Activated CD8-positive, alpha-beta memory T cell treated with anti-CD3 and anti-CD28 coated beads, Interleukin-2, amount 10 ng/mL, durations not matched to agents 7 days and 5 days (primary cell): ENCODE measurements at regions not wholly inside any gene's neighbourhood (a gene's known extent, or its start where the extent isn't known, plus 50 kb on each side); places are given as distances from the start of the nearest gene placed in this dataset.

Experiments used
- ATAC-seq: fragments of 150-1000 bp; cut with Tn5 transposase; one replicate; pipeline ENCODE4 v1.10.0; 2021; ENCODE audit warnings: moderate library complexity
- CTCF ChIA-PET: fragments of 350-600 bp; sonication (Branson Sonifier 250); formaldehyde crosslinking; loops from one replicate; lab custom pipeline; 2021; ENCODE audit warnings: antibody characterized with exemption; lab: Charles Lee
- DNase-seq: peaks from one replicate; pipeline ENCODE4 v3.0.0-alpha.2; 2020
- H3K27ac Mint-ChIP-seq: one replicate; pipeline ENCODE4 v1.8.0; 2021; ENCODE audit warnings: mild to moderate bottlenecking, mixed read lengths
- H3K27me3 Mint-ChIP-seq: one replicate; pipeline ENCODE4 v1.8.0; 2021; ENCODE audit warnings: mixed read lengths
- H3K36me3 Mint-ChIP-seq: one replicate; pipeline ENCODE4 v1.8.0; 2021; ENCODE audit warnings: mild to moderate bottlenecking, mixed read lengths
- H3K4me1 Mint-ChIP-seq: one replicate; pipeline ENCODE4 v1.8.0; 2021; ENCODE audit warnings: mixed read lengths
- H3K4me3 Mint-ChIP-seq: one replicate; pipeline ENCODE4 v1.8.0; 2021; ENCODE audit warnings: mild to moderate bottlenecking, moderate library complexity, mixed read lengths
- H3K9me3 Mint-ChIP-seq: one replicate; pipeline ENCODE4 v1.8.0; 2022; ENCODE audit warnings: low read depth, mixed read lengths

- CTCF ChIA-PET, result no interaction called here
- Mint-ChIP-seq H3K27ac (no peak overlapping the region), H3K9me3 (no peaks in the 10 kb centered on the region), H3K4me1 (no peaks in the 10 kb centered on the region), H3K4me3 (no peak overlapping the region), H3K36me3 (no peaks in the 10 kb centered on the region), H3K27me3 (peaks cover 6% of the 10 kb centered on the region)
- DNase-seq (no peak), ATAC-seq (no peak)
Observed at GRCh38 chr5:107808671-107809137, 138.0 kb upstream of the EFNA5 start.

GRCh38 chr5:107807431-107807830 lies 136.7 kb upstream of the EFNA5 start:
- Mint-ChIP-seq H3K4me3 (no peak overlapping the region), H3K27me3 (peaks cover 6% of the 10 kb centered on the region), H3K9me3 (no peaks in the 10 kb centered on the region), H3K4me1 (no peaks in the 10 kb centered on the region), H3K36me3 (no peaks in the 10 kb centered on the region), H3K27ac (no peak overlapping the region)
- DNase-seq (no peak), ATAC-seq (no peak)
- CTCF ChIA-PET, result no interaction called here

- H3K36me3 Mint-ChIP-seq, result no peaks in the 10 kb centered on the region
- ATAC-seq, result no peak
- DNase-seq, result no peak
- CTCF ChIA-PET, result no interaction called here
- H3K4me3 Mint-ChIP-seq, result no peak overlapping the region
- H3K27ac Mint-ChIP-seq, result no peak overlapping the region
- H3K4me1 Mint-ChIP-seq, result no peaks in the 10 kb centered on the region
- no peaks in the 10 kb centered on the region for H3K9me3 Mint-ChIP-seq
- H3K27me3 Mint-ChIP-seq, result peaks cover 2% of the 10 kb centered on the region
Observed at GRCh38 chr5:107806705-107807104, 136.0 kb upstream of the EFNA5 start.

- Mint-ChIP-seq H3K4me1 (no peaks in the 10 kb centered on the region), H3K36me3 (no peaks in the 10 kb centered on the region), H3K27me3 (peaks cover 2% of the 10 kb centered on the region), H3K4me3 (no peak overlapping the region), H3K9me3 (no peaks in the 10 kb centered on the region), H3K27ac (no peak overlapping the region)
- CTCF ChIA-PET, result no interaction called here
- no peak for DNase-seq
- no peak for ATAC-seq
Observed at GRCh38 chr5:107806271-107806670, 135.5 kb upstream of the EFNA5 start.

GRCh38 chr5:107805824-107806223 lies 135.1 kb upstream of the EFNA5 start:
- ATAC-seq (no peak), DNase-seq (no peak)
- no peaks in the 10 kb centered on the region for H3K4me1 Mint-ChIP-seq
- no peaks in the 10 kb centered on the region for H3K27me3 Mint-ChIP-seq
- no peak overlapping the region for H3K27ac Mint-ChIP-seq
- H3K4me3 Mint-ChIP-seq, result no peak overlapping the region
- H3K9me3 Mint-ChIP-seq, result no peaks in the 10 kb centered on the region
- CTCF ChIA-PET, result no interaction called here
- no peaks in the 10 kb centered on the region for H3K36me3 Mint-ChIP-seq

GRCh38 chr5:107805166-107805565 lies 134.4 kb upstream of the EFNA5 start:
- no peak for ATAC-seq

GRCh38 chr5:107803728-107804127 lies 133.0 kb upstream of the EFNA5 start:
- no peak overlapping the region for H3K27ac Mint-ChIP-seq
- no peak overlapping the region for H3K4me3 Mint-ChIP-seq
- no peaks in the 10 kb centered on the region for H3K36me3 Mint-ChIP-seq
- peaks cover 2% of the 10 kb centered on the region for H3K27me3 Mint-ChIP-seq
- H3K4me1 Mint-ChIP-seq, result no peaks in the 10 kb centered on the region
- no peaks in the 10 kb centered on the region for H3K9me3 Mint-ChIP-seq
- CTCF ChIA-PET, result no interaction called here
- no peak for ATAC-seq
- DNase-seq, result no peak

More at GRCh38 chr5:107805166-107805565, 134.4 kb upstream of the EFNA5 start:
- DNase-seq, result no peak
- H3K9me3 Mint-ChIP-seq, result no peaks in the 10 kb centered on the region
- H3K27me3 Mint-ChIP-seq, result no peaks in the 10 kb centered on the region
- no peak overlapping the region for H3K27ac Mint-ChIP-seq
- no peak overlapping the region for H3K4me3 Mint-ChIP-seq
- no peaks in the 10 kb centered on the region for H3K36me3 Mint-ChIP-seq
- CTCF ChIA-PET, result no interaction called here
- no peaks in the 10 kb centered on the region for H3K4me1 Mint-ChIP-seq

- no peaks in the 10 kb centered on the region for H3K36me3 Mint-ChIP-seq
- CTCF ChIA-PET, result no interaction called here
- H3K9me3 Mint-ChIP-seq, result no peaks in the 10 kb centered on the region
Observed at GRCh38 chr5:107801061-107801460, 130.3 kb upstream of the EFNA5 start.

GRCh38 chr5:107799306-107799705 lies 128.6 kb upstream of the EFNA5 start:
- Mint-ChIP-seq H3K36me3 (no peaks in the 10 kb centered on the region), H3K27me3 (peaks cover 5% of the 10 kb centered on the region), H3K4me1 (no peaks in the 10 kb centered on the region), H3K4me3 (no peak overlapping the region), H3K9me3 (no peaks in the 10 kb centered on the region), H3K27ac (no peak overlapping the region)
- DNase-seq (no peak), ATAC-seq (no peak)
- CTCF ChIA-PET, result no interaction called here

More at GRCh38 chr5:107801061-107801460, 130.3 kb upstream of the EFNA5 start:
- H3K4me1 Mint-ChIP-seq, result no peaks in the 10 kb centered on the region
- no peak overlapping the region for H3K27ac Mint-ChIP-seq
- no peak overlapping the region for H3K4me3 Mint-ChIP-seq
- DNase-seq (no peak), ATAC-seq (no peak)
- peaks cover 5% of the 10 kb centered on the region for H3K27me3 Mint-ChIP-seq

- no peak overlapping the region for H3K4me3 Mint-ChIP-seq
- no peaks in the 10 kb centered on the region for H3K36me3 Mint-ChIP-seq
- H3K4me1 Mint-ChIP-seq, result no peaks in the 10 kb centered on the region
- peaks cover 5% of the 10 kb centered on the region for H3K27me3 Mint-ChIP-seq
- H3K27ac Mint-ChIP-seq, result no peak overlapping the region
- ATAC-seq (no peak), DNase-seq (no peak)
- peaks cover 2% of the 10 kb centered on the region for H3K9me3 Mint-ChIP-seq
- CTCF ChIA-PET, result no interaction called here
Observed at GRCh38 chr5:107796797-107797196, 126.1 kb upstream of the EFNA5 start.

GRCh38 chr5:107794741-107795140 lies 124.0 kb upstream of the EFNA5 start:
- H3K9me3 Mint-ChIP-seq, result peaks cover 2% of the 10 kb centered on the region
- no peaks in the 10 kb centered on the region for H3K4me1 Mint-ChIP-seq
- CTCF ChIA-PET, result no interaction called here
- no peak overlapping the region for H3K4me3 Mint-ChIP-seq
- no peaks in the 10 kb centered on the region for H3K36me3 Mint-ChIP-seq
- H3K27ac Mint-ChIP-seq, result no peak overlapping the region
- H3K27me3 Mint-ChIP-seq, result peaks cover 4% of the 10 kb centered on the region
- no peak for ATAC-seq
- DNase-seq, result no peak

GRCh38 chr5:107792940-107793339 lies 122.2 kb upstream of the EFNA5 start:
- DNase-seq (no peak), ATAC-seq (no peak)
- Mint-ChIP-seq H3K9me3 (peaks cover 2% of the 10 kb centered on the region), H3K4me1 (no peaks in the 10 kb centered on the region), H3K27ac (no peak overlapping the region), H3K4me3 (no peak overlapping the region), H3K36me3 (no peaks in the 10 kb centered on the region), H3K27me3 (peaks cover under 1% of the 10 kb centered on the region)
- CTCF ChIA-PET, result interaction anchor here (0.9 kb wide), 1 partner anchor 167 kb away, joined by 3 read pairs; no protein-coding TSS in a partner anchor

- Mint-ChIP-seq H3K4me3 (no peak overlapping the region), H3K9me3 (peaks cover 2% of the 10 kb centered on the region), H3K27ac (no peak overlapping the region), H3K36me3 (no peaks in the 10 kb centered on the region), H3K27me3 (peaks cover 4% of the 10 kb centered on the region), H3K4me1 (no peaks in the 10 kb centered on the region)
- CTCF ChIA-PET, result no interaction called here
- DNase-seq (no peak), ATAC-seq (no peak)
Observed at GRCh38 chr5:107790671-107791070, 119.9 kb upstream of the EFNA5 start.

GRCh38 chr5:107786424-107786823 lies 115.7 kb upstream of the EFNA5 start:
- ATAC-seq (no peak), DNase-seq (no peak)
- Mint-ChIP-seq H3K27ac (no peak overlapping the region), H3K4me3 (no peak overlapping the region), H3K36me3 (no peaks in the 10 kb centered on the region), H3K9me3 (no peaks in the 10 kb centered on the region), H3K27me3 (peaks cover 7% of the 10 kb centered on the region), H3K4me1 (no peaks in the 10 kb centered on the region)
- CTCF ChIA-PET, result no interaction called here

- H3K9me3 Mint-ChIP-seq, result no peaks in the 10 kb centered on the region
- H3K4me3 Mint-ChIP-seq, result no peak overlapping the region
- no peaks in the 10 kb centered on the region for H3K4me1 Mint-ChIP-seq
- ATAC-seq, result no peak
- H3K27me3 Mint-ChIP-seq, result peaks cover 12% of the 10 kb centered on the region
- no peaks in the 10 kb centered on the region for H3K36me3 Mint-ChIP-seq
- H3K27ac Mint-ChIP-seq, result no peak overlapping the region
- CTCF ChIA-PET, result no interaction called here
- no peak for DNase-seq
Observed at GRCh38 chr5:107783551-107783950, 112.8 kb upstream of the EFNA5 start.
